Lower leg skin (tissue), 3 donors: ENCODE measurements at regions not wholly inside any gene's neighbourhood (a gene's known extent, or its start where the extent isn't known, plus 50 kb on each side); places are given as distances from the start of the nearest gene placed in this dataset.

Experiments used
- CTCF ChIP-seq, 3 donors: fragments of 450-650 bp; IDR thresholded peaks; one replicate each; pipeline ENCODE4 v1.5.1; 2016; ENCODE audit warnings: antibody characterized with exemption in 3 of 3, mild to moderate bottlenecking in 3 of 3, moderate library complexity in 2 of 3
- POLR2A ChIP-seq, 2 donors: fragments of 450-650 bp; IDR thresholded peaks; one replicate each; pipeline ENCODE4 v1.6.1; 2016 to 2017; ENCODE audit warnings: antibody characterized with exemption in 2 of 2, mild to moderate bottlenecking in 1 of 2, moderate library complexity in 1 of 2

- TF ChIP-seq CTCF (IDR thresholded peaks at IDR 0.05) (no peak), POLR2A (IDR thresholded peaks at IDR 0.05) (no peak)
Observed at GRCh38 chr15:69513450-69513960, 60.9 kb downstream of the RPLP1 start.
